HepG2 (cell line): ENCODE measurements at regions not wholly inside any gene's neighbourhood (a gene's known extent, or its start where the extent isn't known, plus 50 kb on each side); places are given as distances from the start of the nearest gene placed in this dataset.

Experiments
- ATAC-seq: fragments of 200-7000 bp; cut with Tn5 transposase; 3 replicates; pipeline ENCODE4 v1.9.1; 2020; ENCODE audit warnings: mild to moderate bottlenecking, moderate library complexity
- BruUV-seq: library from RNA; stranded (reverse); fragments of 400-500 nt; replicated peaks from 2 replicates; lab custom pipeline; 2021; lab: Mats Ljungman, UMichigan
- CTCF ChIA-PET: fragments of 300-600 bp; formaldehyde crosslinking; extraction: SDS; loops from one replicate; lab custom pipeline; 2021; ENCODE audit warnings: low total read pairs, inconsistent platforms, low intra/inter-chr PET ratio; lab: Yijun Ruan, JAX
- POLR2A ChIA-PET: fragments of 350-600 bp; sonication (Branson Sonifier 250); formaldehyde crosslinking; loops from one replicate; lab custom pipeline; 2020; ENCODE audit warnings: antibody characterized with exemption, inconsistent platforms; lab: Yijun Ruan, JAX
- DNase-seq: peaks from one replicate; pipeline ENCODE4 v3.0.0-alpha.2; 2015; ENCODE audit warnings: low spot score
- FAIRE-seq: peaks from 3 replicates; lab custom pipeline; 2011; peaks lifted over from hg19 to GRCh38; lab: Jason Lieb, UNC
- H2AFZ ChIP-seq: one replicate; pipeline ENCODE4 v1.6.1; 2011; ENCODE audit warnings: low read length, inconsistent platforms
- H3K27ac ChIP-seq: fragments of 300-600 bp; 3 replicates; pipeline ENCODE4 v1.8.0; 2011; ENCODE audit warnings: mixed run types, mild to moderate bottlenecking, mixed read lengths, low read length, inconsistent platforms; ENCODE audit not compliant: insufficient read depth; ENCODE audit errors: extremely low read length
- H3K27me3 ChIP-seq, 2 experiments: fragments of 200-600 bp in 1 of 2; 2 replicates in 1 of 2; 3 replicates in 1 of 2; pipeline versions ENCODE4 v1.6.0 to v1.8.0; 2011; ENCODE audit warnings: low read length in 2 of 2, mild to moderate bottlenecking in 2 of 2, moderate library complexity in 2 of 2, inconsistent platforms in 1 of 2; ENCODE audit not compliant: insufficient read depth in 2 of 2, control insufficient read depth in 1 of 2
- H3K36me3 ChIP-seq, 2 experiments: fragments of 200-600 bp in 1 of 2; replicated peaks in 1 of 2; 2 replicates in 1 of 2; 3 replicates in 1 of 2; pipeline versions ENCODE4 v1.5.1 to v1.8.0; 2011; ENCODE audit warnings: low read length in 2 of 2, inconsistent platforms in 1 of 2; ENCODE audit not compliant: insufficient read depth in 2 of 2, control insufficient read depth in 1 of 2
- H3K4me1 ChIP-seq: 2 replicates; pipeline ENCODE4 v1.5.1; 2012; ENCODE audit warnings: low read length, inconsistent platforms; ENCODE audit not compliant: insufficient read depth
- H3K4me2 ChIP-seq: 2 replicates; pipeline ENCODE4 v1.6.0; 2011; ENCODE audit warnings: low read depth, low read length, inconsistent platforms
- H3K4me3 ChIP-seq, 3 experiments: fragments of 200-600 bp in 1 of 3; sonication (generic), shearing (Covaris generic) in 1 of 3; replicated peaks in 1 of 3; 2 replicates each; pipeline ENCODE4 v1.5.1; 2011 to 2016; ENCODE audit warnings: low read length in 3 of 3, inconsistent platforms in 2 of 3, low read depth in 2 of 3, mild to moderate bottlenecking in 2 of 3, control low read depth in 1 of 3, mixed read lengths in 1 of 3; ENCODE audit not compliant: insufficient read depth in 1 of 3
- H3K79me2 ChIP-seq: one replicate; pipeline ENCODE4 v1.6.1; 2011; ENCODE audit warnings: low read length, inconsistent platforms; ENCODE audit not compliant: insufficient read depth
- H3K9ac ChIP-seq: 2 replicates; pipeline ENCODE4 v1.6.0; 2011; ENCODE audit warnings: mild to moderate bottlenecking, low read depth, low read length, inconsistent platforms; ENCODE audit not compliant: insufficient read depth
- H3K9me3 ChIP-seq: 2 replicates; pipeline ENCODE4 v1.5.1; 2012; ENCODE audit warnings: mild to moderate bottlenecking, low read length
- H4K20me1 ChIP-seq: 2 replicates; pipeline ENCODE4 v1.6.0; 2011; ENCODE audit warnings: inconsistent platforms, mild to moderate bottlenecking, low read length, moderate library complexity; ENCODE audit not compliant: insufficient read depth
- CENPX ChIP-seq: sonication (generic); formaldehyde crosslinking; IDR thresholded peaks from 2 replicates; pipeline ENCODE4 v1.9.0; 2021; ENCODE audit warnings: mild to moderate bottlenecking, missing genetic modification reagents, moderate library complexity
- DMAP1 ChIP-seq: IDR thresholded peaks from 2 replicates; pipeline ENCODE4 v1.6.1; 2016
- HMG20A ChIP-seq: IDR thresholded peaks from 2 replicates; pipeline ENCODE4 v1.6.1; 2016; ENCODE audit warnings: borderline replicate concordance
- HMGXB3 ChIP-seq: sonication (generic); formaldehyde crosslinking; IDR thresholded peaks from 2 replicates; pipeline ENCODE4 v1.4.0; 2020; ENCODE audit warnings: missing genetic modification reagents, borderline replicate concordance
- IRF1 ChIP-seq: sonication (generic); formaldehyde crosslinking; IDR thresholded peaks from 2 replicates; pipeline ENCODE4 v1.4.0; 2020; ENCODE audit warnings: low read depth, mild to moderate bottlenecking, missing genetic modification reagents
- MLX ChIP-seq: IDR thresholded peaks from 2 replicates; pipeline ENCODE4 v1.6.1; 2016
- PCBP2 ChIP-seq: fragments of 200-400 bp; formaldehyde crosslinking; optimal IDR thresholded peaks from 2 replicates; pipeline ENCODE3; 2018; ENCODE audit warnings: low read length, low read depth; ENCODE audit not compliant: poor library complexity, severe bottlenecking
- PHF8 ChIP-seq: sonication (generic); formaldehyde crosslinking; IDR thresholded peaks from 2 replicates; pipeline ENCODE4 v1.5.0; 2020; ENCODE audit warnings: missing genetic modification reagents
- YEATS2 ChIP-seq: sonication (generic); formaldehyde crosslinking; IDR thresholded peaks from 2 replicates; pipeline ENCODE4 v1.4.0; 2020; ENCODE audit warnings: missing genetic modification reagents, borderline replicate concordance
- ZFYVE20 ChIP-seq: sonication (generic); formaldehyde crosslinking; IDR thresholded peaks from 2 replicates; pipeline ENCODE4 v1.8.0; 2023; ENCODE audit warnings: low read depth, mild to moderate bottlenecking, moderate library complexity, missing genetic modification reagents, borderline replicate concordance
- ZNF784 ChIP-seq: sonication (generic); formaldehyde crosslinking; IDR thresholded peaks from 2 replicates; pipeline ENCODE4 v1.5.1; 2020; ENCODE audit warnings: missing genetic modification reagents, mild to moderate bottlenecking, borderline replicate concordance
- WGBS: methylation state at CpG from one replicate; pipeline ENCODE4 v1.1.6; 2017; ENCODE audit warnings: low lambda C conversion rate; 5-methylcytosine and 5-hydroxymethylcytosine counted together
- in situ Hi-C: cut with HindIII; loops from 2 replicates; pipeline ENCODE4 v1.10.0; 2017; ENCODE audit warnings: low pct_unique_long_range_greater_than_20kb; ENCODE audit not compliant: extremely low pct_ligation_motif_present
- intact Hi-C: fragments of 100-400 bp; cut with micrococcal nuclease; formaldehyde crosslinking; loops from one replicate; pipeline ENCODE4 v1.10.0; 2022; ENCODE audit not compliant: unreplicated experiment
- TF ChIP-seq, protein P1 (sequence below): conservative IDR thresholded peaks from 2 replicates; pipeline ENCODE4 v1.6.1; 2018; ENCODE audit warnings: missing genetic modification reagents

DNA sequence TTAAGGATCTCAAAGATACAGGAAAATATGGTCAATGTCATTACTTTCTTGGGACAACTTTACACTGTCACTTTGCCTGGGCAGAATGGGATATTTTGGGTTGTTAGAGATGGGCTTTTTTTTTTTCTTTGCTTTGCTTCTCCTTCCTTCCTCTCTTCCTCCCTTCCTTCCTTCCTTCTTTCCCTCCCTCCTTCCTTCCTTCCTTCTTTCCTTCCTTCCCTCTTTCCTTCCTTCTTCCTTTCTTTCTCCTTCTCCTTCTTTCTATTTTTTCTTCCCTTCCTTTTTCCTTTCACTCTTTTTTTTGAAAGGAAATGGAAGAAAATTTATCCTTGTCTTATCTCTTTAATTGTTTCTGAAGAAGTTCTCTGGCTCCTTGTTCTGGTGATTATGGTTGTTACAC is 180.0 kb upstream of the CCDC68 start (continued):
- TF ChIP-seq ZFYVE20 (CRISPR knock-in tag) (no peak), PHF8 (CRISPR knock-in tag) (no peak), MLX (CRISPR knock-in tag) (no peak)

DNA sequence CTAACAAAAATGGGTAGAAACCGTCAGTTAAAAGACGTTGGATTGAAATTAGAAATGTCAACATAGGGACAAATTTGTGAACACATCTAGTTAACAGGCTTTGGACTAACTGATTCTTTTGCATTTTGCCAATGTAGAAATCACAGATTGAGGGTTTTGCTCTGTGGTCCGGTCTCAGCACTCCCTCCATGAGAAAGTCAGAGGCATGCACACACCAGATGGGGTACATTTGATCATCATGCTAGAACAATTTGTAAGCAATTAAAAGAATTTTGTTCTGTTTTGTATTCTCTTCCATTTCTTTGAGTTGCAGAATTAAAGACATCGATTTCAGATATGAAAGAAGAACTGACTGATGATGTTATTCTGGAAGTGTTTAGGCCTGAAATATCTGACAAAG is 179.1 kb upstream of the CCDC68 start:
- H3K79me2 ChIP-seq, result no peaks in the 10 kb centered on the region
- ATAC-seq (no peak), DNase-seq (no peak), FAIRE-seq (no peak)
- H3K27me3 ChIP-seq, result peaks cover 1 to 4% of the 10 kb centered on the region in 2 experiments; a peak in 2 of 5 replicates
- no peaks in the 10 kb centered on the region for H3K4me1 ChIP-seq
- H2AFZ ChIP-seq, result no peak overlapping the region
- WGBS, result 5% methylated on average over 4 of the region's 4 CpGs
- no peak overlapping the region for H3K27ac ChIP-seq
- ChIA-PET CTCF (no interaction called here), POLR2A (no interaction called here)
- intact Hi-C loops (no loop called here), in situ Hi-C loops (no loop called here)
- H3K4me2 ChIP-seq, result no peak overlapping the region
- H3K9ac ChIP-seq, result no peak overlapping the region
- no peak overlapping the region for H3K4me3 ChIP-seq
- BruUV-seq, result no TSS peak
- H3K9me3 ChIP-seq, result no peaks in the 10 kb centered on the region
- no peaks in the 10 kb centered on the region for H3K36me3 ChIP-seq
- no peaks in the 10 kb centered on the region for H4K20me1 ChIP-seq
- TF ChIP-seq IRF1 (CRISPR knock-in tag), result no peak
- TF ChIP-seq DMAP1 (CRISPR knock-in tag), result no peak
- no peak for TF ChIP-seq PCBP2
- TF ChIP-seq HMG20A (CRISPR knock-in tag), result no peak
- no peak for TF ChIP-seq ZNF784 (CRISPR knock-in tag)
- TF ChIP-seq, protein P1, sequence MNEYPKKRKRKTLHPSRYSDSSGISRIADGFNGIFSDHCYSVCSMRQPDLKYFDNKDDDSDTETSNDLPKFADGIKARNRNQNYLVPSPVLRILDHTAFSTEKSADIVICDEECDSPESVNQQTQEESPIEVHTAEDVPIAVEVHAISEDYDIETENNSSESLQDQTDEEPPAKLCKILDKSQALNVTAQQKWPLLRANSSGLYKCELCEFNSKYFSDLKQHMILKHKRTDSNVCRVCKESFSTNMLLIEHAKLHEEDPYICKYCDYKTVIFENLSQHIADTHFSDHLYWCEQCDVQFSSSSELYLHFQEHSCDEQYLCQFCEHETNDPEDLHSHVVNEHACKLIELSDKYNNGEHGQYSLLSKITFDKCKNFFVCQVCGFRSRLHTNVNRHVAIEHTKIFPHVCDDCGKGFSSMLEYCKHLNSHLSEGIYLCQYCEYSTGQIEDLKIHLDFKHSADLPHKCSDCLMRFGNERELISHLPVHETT, result no peak
- TF ChIP-seq YEATS2 (CRISPR knock-in tag), result no peak
- no peak for TF ChIP-seq HMGXB3 (CRISPR knock-in tag)
- no peak for TF ChIP-seq CENPX (CRISPR knock-in tag)
